AG20443 (cell line): ENCODE measurements at regions not wholly inside any gene's neighbourhood (a gene's known extent, or its start where the extent isn't known, plus 50 kb on each side); places are given as distances from the start of the nearest gene placed in this dataset.
A peak's percentile ranks its signal among the peaks of the same experiment; 100 is the strongest.

ENCODE experiments used
- DNase-seq: peaks from one replicate; pipeline ENCODE4 v3.0.0; 2012; ENCODE audit warnings: low spot score, mixed read lengths

GRCh38 chrX:9087271-9088040, 53.5 kb upstream of the FAM9B start:
- DNase-seq = no peak

DNA sequence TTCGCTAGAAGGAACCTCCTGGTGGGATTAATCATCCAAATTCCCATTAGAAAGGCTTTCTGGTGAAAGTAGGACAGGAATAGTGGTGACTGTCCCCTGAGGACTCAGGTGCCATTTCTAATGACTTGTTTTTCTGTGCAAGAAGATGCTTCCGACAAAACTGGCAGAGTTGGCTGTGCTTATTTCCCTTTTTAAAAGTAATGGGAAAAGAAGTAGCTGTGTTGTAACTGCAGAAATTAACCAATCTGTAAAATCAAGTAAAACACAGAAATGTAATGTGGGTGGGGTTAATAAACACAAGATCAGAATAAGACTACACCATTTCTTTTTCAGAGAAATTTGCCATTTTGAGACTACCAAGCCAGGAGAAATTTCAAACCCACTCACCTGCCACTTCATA, 55.0 kb upstream of the FAM9B start:
- no peak for DNase-seq

- no peak for DNase-seq
These were observed 56.8 kb upstream of the FAM9B start for GRCh38 chrX:9090766-9091165.

GRCh38 chrX:9091258-9091657, 57.3 kb upstream of the FAM9B start:
- DNase-seq = no peak

GRCh38 chrX:9102956-9103355, 69.0 kb upstream of the FAM9B start:
- no peak for DNase-seq

DNA sequence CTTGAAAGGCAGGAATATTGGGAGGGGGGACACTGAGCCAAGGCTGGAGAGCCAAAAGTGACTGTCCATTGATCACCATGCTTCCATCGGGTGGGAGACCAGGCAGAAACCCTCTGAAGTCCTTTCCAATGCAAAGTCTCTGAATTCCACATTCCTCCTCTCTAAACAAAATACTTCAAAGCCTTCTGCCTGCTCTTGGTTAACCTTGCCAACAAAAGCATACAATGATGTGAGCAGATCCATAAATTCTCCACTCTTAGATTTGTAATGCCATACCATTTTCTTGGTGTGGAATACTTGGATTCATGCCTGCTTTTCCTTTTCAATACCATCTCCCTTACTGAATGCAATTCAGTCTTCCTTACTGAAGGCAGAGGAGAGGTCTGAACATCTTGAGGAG, 74.1 kb upstream of the FAM9B start:
- DNase-seq = no peak

DNA sequence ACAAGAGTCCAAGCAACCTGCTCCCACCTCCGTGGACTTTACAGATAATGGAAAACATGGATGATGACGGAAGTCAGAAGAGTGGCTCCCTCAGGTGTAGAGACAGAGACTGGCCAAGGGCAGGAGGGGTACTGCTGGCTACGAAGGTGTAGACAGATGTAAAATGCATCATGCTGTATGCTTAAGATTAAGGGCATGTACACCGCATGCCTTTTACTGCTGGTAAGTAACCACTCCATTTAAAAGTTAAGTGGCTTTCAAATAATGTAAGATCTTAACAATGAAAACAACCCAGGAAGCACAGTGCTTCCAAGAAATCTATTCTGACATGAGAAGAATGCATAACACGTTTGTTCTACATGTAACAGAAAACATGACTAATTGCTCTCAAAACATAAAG, 76.9 kb upstream of the FAM9B start:
- no peak for DNase-seq

GRCh38 chrX:9114245-9114644, 80.3 kb upstream of the FAM9B start:
- no peak for DNase-seq

- DNase-seq = peak; percentile 30
These were observed 83.9 kb upstream of the FAM9B start for GRCh38 chrX:9117851-9118250.

DNA sequence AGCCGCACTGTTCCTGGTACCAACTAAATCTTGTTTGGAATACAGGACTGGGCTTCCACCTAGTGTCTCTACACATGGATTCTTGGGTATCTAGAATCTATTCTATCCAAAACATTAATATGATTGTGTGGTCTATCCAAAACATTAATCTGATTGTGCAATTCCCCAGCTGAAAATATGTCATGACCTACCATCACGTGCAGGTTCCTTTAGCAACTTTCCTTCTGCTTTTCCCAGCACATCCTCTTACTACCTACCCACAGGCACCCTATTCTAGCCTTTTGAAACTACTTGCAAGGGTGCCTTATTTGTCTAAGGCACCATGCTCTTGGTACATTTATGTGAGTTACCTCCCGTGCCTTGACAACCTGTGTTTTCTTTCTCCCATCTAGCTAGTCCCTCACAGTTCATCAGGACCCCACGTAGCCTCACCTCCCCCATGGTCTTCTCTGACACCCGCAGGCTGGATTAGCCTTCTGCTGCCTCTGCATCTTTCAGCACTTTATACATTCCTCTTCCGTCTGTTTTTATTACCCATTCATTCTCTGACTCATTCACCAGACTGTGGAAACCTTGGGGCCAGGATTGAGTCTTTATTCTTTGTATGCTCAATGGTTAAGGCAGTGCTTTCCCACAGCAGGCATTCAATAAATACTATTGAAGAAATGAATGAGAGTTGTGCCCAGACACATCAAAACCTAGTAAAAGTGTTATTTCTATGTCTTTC, 88.8 kb upstream of the FAM9B start:
- DNase-seq = no peak

GRCh38 chrX:9127986-9128385, 94.1 kb upstream of the FAM9B start:
- no peak for DNase-seq

- DNase-seq = no peak
These were observed 96.1 kb upstream of the FAM9B start for GRCh38 chrX:9130031-9130430.

DNA sequence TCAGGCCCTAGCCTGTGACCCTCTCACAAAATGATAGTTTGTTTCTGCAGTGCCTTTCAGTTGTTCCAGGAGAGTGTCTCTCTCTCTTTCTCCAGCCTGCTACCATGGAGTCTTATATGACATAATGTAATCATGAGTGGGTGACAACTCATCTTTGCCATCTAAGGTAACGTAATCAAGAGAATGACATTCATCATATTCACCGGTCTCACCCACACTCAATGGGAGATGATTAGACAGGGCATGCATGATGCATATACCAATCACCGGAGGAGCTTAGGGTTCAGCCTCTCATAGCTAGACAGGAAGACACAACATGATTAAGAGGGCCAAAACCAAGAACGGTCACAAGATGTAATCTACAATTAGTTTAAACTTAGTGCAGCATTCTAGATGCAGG, 97.1 kb upstream of the FAM9B start:
- DNase-seq = no peak

- DNase-seq = no peak
These were observed 98.2 kb upstream of the FAM9B start for GRCh38 chrX:9132036-9132638.

- peak; percentile 22 for DNase-seq
These were observed 99.5 kb upstream of the FAM9B start for GRCh38 chrX:9133426-9133825.

DNA sequence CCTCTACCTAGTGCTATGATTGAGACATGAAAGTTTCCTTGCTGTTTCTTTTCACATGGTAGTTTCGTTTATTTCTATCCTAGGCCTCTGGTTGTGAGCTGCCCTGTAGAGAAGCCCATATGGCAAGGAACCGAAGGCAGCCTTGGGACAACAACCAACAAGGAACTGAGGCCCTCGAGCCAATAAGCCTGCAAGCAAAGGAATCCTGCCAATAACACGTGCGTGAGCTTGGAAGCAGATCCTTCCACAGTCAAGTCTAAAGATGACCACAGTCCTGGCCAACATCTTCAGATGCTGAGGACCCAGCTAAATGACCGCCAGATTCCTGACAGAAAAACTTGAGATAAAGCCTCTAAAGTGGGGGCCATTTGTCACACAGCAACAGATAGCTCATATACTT, 100.4 kb upstream of the FAM9B start:
- no peak for DNase-seq

- no peak for DNase-seq
These were observed 102.1 kb upstream of the FAM9B start for GRCh38 chrX:9135901-9136510.

DNA sequence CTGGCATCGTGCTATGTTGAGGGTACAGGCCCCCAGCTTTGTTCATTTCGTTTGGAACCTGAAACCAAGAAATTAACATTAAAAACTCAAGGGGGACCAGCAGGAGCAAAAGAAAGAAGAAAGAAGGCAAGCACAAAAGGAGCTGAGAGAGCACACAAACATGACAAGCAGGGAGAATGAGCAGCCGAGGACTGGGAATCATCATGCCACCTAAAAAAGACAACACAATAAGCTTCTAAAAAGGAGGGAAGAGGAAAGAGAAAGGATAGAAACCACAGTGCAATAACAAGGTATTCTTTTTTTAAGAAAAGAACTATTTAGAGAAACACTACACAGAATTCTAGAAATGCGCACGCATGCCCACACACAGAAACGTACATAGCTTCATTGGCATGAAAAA, 103.2 kb upstream of the FAM9B start:
- no peak for DNase-seq

DNA sequence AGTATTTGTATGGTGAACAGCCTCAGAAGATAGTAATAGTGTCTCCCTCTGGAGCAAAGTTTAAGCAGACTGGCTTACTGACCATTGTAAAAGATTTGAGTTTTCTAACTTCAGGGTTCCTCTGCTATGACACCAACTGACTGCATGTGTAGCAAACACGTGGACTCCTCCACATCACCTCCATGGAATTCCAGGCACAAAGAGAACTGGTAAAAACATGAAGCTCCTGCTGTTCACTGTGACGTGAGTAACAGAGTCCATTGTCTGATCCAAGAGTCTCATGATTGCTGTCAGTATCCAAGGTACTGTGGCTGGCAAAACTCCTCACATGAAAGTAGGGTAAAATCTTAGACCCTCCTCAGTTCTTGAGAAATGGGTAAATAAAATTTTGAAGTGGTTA, 107.6 kb upstream of the FAM9B start:
- peak; percentile 50 for DNase-seq

GRCh38 chrX:9144701-9145241, 110.8 kb upstream of the FAM9B start:
- peak; percentile 17 for DNase-seq

DNA sequence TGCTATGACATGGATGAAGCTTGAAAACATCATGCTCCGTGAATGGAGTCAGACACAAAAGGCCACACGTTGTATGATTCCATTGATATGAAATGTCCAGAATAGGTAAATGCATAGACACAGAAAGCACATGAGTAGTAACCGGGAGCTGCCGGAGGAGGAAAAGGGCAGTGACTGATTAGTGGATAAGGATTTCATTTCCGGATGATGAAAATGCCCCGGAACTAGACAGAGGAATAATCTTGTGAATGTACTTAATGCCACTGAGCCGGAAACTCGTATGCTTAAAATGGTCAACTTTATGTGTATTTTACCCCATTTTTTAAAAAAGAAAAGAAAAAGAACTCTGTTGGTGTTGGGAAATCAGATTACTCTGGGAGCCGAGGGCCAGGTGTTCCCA, 112.7 kb upstream of the FAM9B start:
- DNase-seq = no peak

GRCh38 chrX:9147086-9147485, 113.2 kb upstream of the FAM9B start:
- no peak for DNase-seq

GRCh38 chrX:9147726-9148125, 113.8 kb upstream of the FAM9B start:
- no peak for DNase-seq
